SH-SY5Y (cell line): ENCODE measurements at regions not wholly inside any gene's neighbourhood (a gene's known extent, or its start where the extent isn't known, plus 50 kb on each side); places are given as distances from the start of the nearest gene placed in this dataset.

Experiments used
- GATA2 ChIP-seq: IDR thresholded peaks from 2 replicates; pipeline ENCODE4 v1.6.1; 2011; ENCODE audit warnings: mild to moderate bottlenecking, low read depth, low read length
- GATA3 ChIP-seq: IDR thresholded peaks from 2 replicates; pipeline ENCODE4 v1.6.1; 2011; ENCODE audit warnings: low read depth, mild to moderate bottlenecking, low read length, moderate library complexity

- TF ChIP-seq GATA2, result no peak
- TF ChIP-seq GATA3, result no peak
These were observed 207.1 kb downstream of the ZNF330 start for GRCh38 chr4:141427726-141428296.
